HG03354 (cell line): ENCODE measurements at regions not wholly inside any gene's neighbourhood (a gene's known extent, or its start where the extent isn't known, plus 50 kb on each side); places are given as distances from the start of the nearest gene placed in this dataset.
"Not testable (repeated sequence)": the region's sequence is repeated elsewhere in the genome, so short reads cannot be mapped to it uniquely, and the experiment has no call there.

ENCODE experiments used
- ATAC-seq: cut with Tn5 transposase; IDR thresholded peaks from one replicate; pipeline ENCODE4 v1.9.1; 2021; ENCODE audit warnings: mild to moderate bottlenecking; ENCODE audit not compliant: unreplicated experiment, poor library complexity, severe bottlenecking

GRCh38 chr14:83827383-83827782 lies 1702.6 kb upstream of the FLRT2 start:
- no peak for ATAC-seq

GRCh38 chr14:83828406-83828805 lies 1701.5 kb upstream of the FLRT2 start:
- ATAC-seq: no peak

DNA sequence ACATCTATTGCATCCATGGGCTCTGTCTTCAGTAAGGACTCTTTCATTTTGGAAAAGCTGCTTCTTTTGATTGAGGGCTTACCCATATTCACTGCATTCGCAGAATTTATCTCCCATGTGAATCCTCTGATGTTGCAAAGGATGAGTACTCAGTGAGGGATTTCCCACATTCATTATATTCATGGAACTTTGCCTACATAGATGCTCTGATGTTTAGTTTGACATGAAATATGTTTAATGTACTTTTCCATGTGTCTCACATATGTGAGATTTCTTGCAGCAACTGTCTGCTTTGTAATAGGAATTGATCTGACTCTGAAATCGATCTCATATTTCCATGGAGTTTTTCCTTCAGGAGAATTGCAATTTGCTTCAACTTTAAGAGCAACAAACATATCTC lies 1699.6 kb upstream of the FLRT2 start:
- no peak for ATAC-seq

DNA sequence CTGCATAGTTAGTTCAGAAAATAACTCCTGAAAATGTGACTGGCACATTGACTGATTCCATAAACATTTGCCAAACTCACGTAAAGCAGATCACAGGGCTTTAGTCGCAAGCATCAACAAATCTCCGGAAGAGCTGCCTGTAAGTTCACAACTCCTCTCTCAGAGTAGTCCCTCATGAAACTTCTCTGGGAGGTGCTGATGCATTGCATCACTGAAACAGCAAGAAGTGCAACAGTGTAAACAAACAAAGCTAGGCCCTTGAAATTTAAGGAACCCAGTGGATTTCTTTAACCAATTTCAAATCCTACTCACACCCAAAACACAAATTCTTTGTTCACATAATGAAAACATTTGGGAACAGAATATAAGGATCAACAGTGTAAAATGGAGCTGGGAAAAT lies 1691.7 kb upstream of the FLRT2 start:
- no peak for ATAC-seq

- no peak for ATAC-seq
Observed at GRCh38 chr14:83842547-83842946, 1687.4 kb upstream of the FLRT2 start.

DNA sequence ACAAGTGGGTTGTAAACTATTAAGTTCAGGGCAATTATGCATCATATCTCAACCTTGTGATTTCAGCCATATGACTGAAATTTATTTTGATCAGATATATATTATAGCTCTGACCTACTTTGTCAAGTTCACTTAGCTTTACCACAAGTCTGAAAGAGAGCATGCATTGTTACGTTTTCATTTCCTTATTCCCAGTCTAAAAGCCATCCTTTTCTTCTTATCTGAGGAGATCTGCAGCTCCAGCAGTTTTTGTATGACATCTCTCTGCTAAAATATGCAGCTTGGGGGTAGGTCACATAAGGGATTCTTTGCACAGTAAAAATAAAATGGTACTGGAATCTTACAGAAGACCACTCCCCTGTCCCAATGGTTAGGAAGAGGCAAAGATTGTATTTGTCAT lies 1682.8 kb upstream of the FLRT2 start:
- ATAC-seq: no peak

- ATAC-seq: no peak
Observed at GRCh38 chr14:83850092-83850491, 1679.9 kb upstream of the FLRT2 start.

- ATAC-seq: no peak
Observed at GRCh38 chr14:83856334-83856733, 1673.6 kb upstream of the FLRT2 start.

GRCh38 chr14:83860631-83861155 lies 1669.3 kb upstream of the FLRT2 start:
- no peak for ATAC-seq

GRCh38 chr14:83863042-83863774 lies 1666.7 kb upstream of the FLRT2 start:
- no peak for ATAC-seq

DNA sequence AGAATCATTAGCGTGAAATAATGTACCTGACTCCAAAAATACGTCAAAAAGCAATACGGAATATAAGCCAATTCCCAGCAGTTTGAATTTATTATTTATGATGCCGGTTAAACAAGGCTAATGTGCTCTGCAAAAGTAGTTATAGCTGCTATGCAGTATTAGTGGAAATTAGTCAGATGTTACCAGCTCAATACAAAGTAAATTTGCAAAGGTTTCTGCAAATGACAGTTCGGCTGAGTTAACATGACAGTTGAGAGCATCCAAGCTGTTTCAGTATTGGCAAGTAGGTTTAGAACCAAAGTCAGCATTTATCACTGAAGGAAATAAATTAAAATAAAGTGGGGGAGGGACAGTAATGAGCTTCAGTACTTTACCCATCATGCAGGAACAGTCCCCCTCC lies 1665.8 kb upstream of the FLRT2 start:
- ATAC-seq: no peak

GRCh38 chr14:83867566-83868225 lies 1662.2 kb upstream of the FLRT2 start:
- ATAC-seq: no peak

DNA sequence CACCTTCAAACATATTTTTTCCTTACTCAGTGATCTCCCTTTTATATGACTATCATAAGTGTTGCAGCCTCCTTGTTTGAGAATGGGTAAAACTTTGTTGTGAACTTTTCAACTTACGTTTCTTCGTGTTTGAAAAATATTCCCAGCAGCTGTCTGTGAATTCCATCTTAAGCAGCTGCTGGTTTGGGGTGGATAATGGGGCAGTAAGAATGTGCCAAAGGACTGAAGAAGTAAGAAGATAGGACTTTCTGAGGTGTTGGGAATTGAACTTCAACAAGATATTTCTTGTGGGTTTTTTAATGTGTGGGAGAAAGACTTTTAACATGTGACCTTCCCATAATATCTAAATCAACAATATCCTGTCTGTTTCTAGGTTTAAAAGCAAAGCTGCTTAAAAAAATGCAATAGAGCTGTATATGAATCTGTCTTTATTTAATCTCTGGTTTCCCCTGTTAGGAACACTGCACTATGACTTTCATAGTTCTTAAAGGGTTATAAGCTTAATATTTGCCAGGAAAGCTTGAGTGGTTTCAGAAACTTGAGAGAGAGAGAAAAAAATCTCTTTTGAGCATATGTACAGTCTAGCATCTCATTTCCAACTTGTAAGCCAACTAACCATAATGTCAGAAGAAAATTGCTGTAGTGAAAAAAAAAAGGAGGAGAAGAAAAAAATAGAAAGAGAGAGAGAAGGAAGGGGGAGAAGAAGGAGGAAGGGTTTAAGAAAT lies 1659.2 kb upstream of the FLRT2 start:
- no peak for ATAC-seq

- no peak for ATAC-seq
Observed at GRCh38 chr14:83873669-83874068, 1656.3 kb upstream of the FLRT2 start.

GRCh38 chr14:83874662-83875061 lies 1655.3 kb upstream of the FLRT2 start:
- no peak for ATAC-seq

- no peak for ATAC-seq
Observed at GRCh38 chr14:83883732-83884131, 1646.2 kb upstream of the FLRT2 start.

DNA sequence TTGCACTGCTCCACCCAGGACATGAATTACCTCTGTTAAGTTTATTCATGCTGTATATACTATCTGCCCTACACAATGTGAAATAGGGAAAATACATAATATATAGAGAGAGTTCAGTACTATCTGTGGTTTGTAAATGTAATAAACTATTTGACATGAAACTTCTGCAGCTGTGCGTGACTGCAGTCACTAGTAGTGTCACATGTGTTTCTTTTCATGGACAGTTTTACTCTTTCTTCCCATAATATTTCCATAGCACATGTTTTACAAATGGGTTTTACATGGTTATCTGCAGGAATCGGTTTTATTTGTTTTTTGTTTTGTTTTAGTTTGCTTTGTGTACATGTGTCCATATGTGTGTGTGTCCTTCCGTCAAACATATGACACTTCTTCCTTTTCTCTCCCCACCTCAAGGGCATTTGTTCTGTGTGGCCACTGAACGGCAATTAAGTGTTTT lies 1644.1 kb upstream of the FLRT2 start:
- ATAC-seq: no peak

DNA sequence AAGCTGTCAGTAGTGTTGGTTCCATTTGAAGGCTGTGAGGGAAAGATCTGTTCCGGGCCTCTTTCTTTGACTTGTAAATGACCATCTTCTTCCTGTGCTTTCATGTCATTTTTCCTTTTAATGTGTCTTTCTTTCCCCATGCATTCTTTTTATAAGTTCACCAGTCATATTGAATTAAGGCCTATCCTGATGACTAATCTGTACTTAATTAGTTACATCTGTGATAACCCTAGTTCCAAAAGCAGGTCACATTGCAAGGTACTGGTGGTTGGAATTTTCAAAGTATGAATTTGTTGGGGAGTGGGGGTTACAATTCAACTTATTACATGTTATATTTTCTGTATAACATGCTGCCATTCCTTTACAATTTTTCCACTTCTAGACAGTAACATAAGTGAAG lies 1642.1 kb upstream of the FLRT2 start:
- ATAC-seq: no peak

DNA sequence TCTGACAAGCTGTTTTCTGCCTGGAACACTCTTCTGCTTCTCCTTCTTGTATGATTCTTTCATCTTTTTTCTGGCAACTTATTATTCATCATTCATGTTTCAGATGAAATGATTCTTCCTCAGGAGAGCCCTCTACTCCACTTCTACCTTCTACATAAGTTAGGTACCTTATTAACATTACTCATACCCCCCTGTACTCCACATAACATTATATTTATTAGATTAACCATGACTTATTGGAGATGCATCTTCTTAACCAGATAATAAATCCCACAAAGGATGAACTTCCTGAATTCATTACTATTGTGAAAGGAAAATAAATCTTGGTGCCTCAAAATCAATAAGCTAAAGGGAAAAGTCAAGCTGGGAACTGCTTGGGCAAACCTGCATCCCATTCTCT lies 1636.5 kb upstream of the FLRT2 start:
- ATAC-seq: no peak

GRCh38 chr14:83894568-83894967 lies 1635.4 kb upstream of the FLRT2 start:
- ATAC-seq: no peak

- ATAC-seq: not testable (repeated sequence)
Observed at GRCh38 chr14:83898558-83898957, 1631.4 kb upstream of the FLRT2 start.
